Body of pancreas (tissue), 4 donors: ENCODE measurements at regions not wholly inside any gene's neighbourhood (a gene's known extent, or its start where the extent isn't known, plus 50 kb on each side); places are given as distances from the start of the nearest gene placed in this dataset.

Experiments
- CTCF ChIP-seq, 7 experiments: fragments of 450-650 bp in 4 of 7; fragments of 200-600 bp in 3 of 7; sonication (generic) in 3 of 7; IDR thresholded peaks; one replicate each; pipeline ENCODE4 v1.5.1; 2016 to 2019; ENCODE audit warnings: antibody characterized with exemption in 7 of 7
- POLR2A ChIP-seq, 3 donors: fragments of 450-650 bp; IDR thresholded peaks; one replicate each; pipeline ENCODE4 v1.6.1; 2016; ENCODE audit warnings: antibody characterized with exemption in 3 of 3, mild to moderate bottlenecking in 2 of 3

GRCh38 chr11:15551901-15552851, 437.5 kb downstream of the INSC start:
- TF ChIP-seq POLR2A (IDR thresholded peaks at IDR 0.05): no peak
- TF ChIP-seq CTCF (IDR thresholded peaks at IDR 0.05): no peak
